ENCODE measurements at regions not wholly inside any gene's neighbourhood (a gene's known extent, or its start where the extent isn't known, plus 50 kb on each side); places are given as distances from the start of the nearest gene placed in this dataset.
"Not testable (repeated sequence)": the region's sequence is repeated elsewhere in the genome, so short reads cannot be mapped to it uniquely, and the experiment has no call there.

GRCh38 chr16:25544294-25544693, 147.5 kb upstream of the HS3ST4 start:
- no peaks in the 10 kb centered on the region for H3K4me1 ChIP-seq (ENCODE audit: control insufficient read depth, low read length)
- no peaks in the 10 kb centered on the region for H4K20me1 ChIP-seq (ENCODE audit: control insufficient read depth, insufficient read depth, low read depth, low read length)
- H3K4me3 ChIP-seq (ENCODE audit: low read length) = no peak overlapping the region
- H3K9me3 ChIP-seq (ENCODE audit: control insufficient read depth, insufficient read depth, low read length) = no peaks in the 10 kb centered on the region
- no peaks in the 10 kb centered on the region for H3K27me3 ChIP-seq (ENCODE audit: control insufficient read depth, low read length)
- H3K9me2 ChIP-seq (replicated peaks; ENCODE audit: control insufficient read depth, low read length) = no peaks in the 10 kb centered on the region
- no peaks in the 10 kb centered on the region for H3K36me3 ChIP-seq (ENCODE audit: control insufficient read depth, low read length)
- no peak overlapping the region for H3K4me2 ChIP-seq (ENCODE audit: low read length)
- no peak overlapping the region for H3K27ac ChIP-seq (ENCODE audit: low read depth, low read length)
- TF ChIP-seq EZH2phosphoT487 (IDR thresholded peaks at IDR 0.05; ENCODE audit: borderline replicate concordance, low read length) = no peak
- TF ChIP-seq CTCF (IDR thresholded peaks at IDR 0.05; ENCODE audit: low read depth, low read length, poor library complexity, severe bottlenecking) = no peak
- H3F3A ChIP-seq (ENCODE audit: control insufficient read depth, insufficient read depth) = no peaks in the 10 kb centered on the region
- H3K79me2 ChIP-seq (ENCODE audit: control insufficient read depth, low read length) = no peaks in the 10 kb centered on the region

GRCh38 chr16:25542306-25542705, 149.5 kb upstream of the HS3ST4 start:
- no peaks in the 10 kb centered on the region for H3K9me3 ChIP-seq (ENCODE audit: control insufficient read depth, insufficient read depth, low read length)
- no peaks in the 10 kb centered on the region for H4K20me1 ChIP-seq (ENCODE audit: control insufficient read depth, insufficient read depth, low read depth, low read length)
- H3K4me1 ChIP-seq (ENCODE audit: control insufficient read depth, low read length) = no peaks in the 10 kb centered on the region
- no peak overlapping the region for H3K27ac ChIP-seq (ENCODE audit: low read depth, low read length)
- no peaks in the 10 kb centered on the region for H3K36me3 ChIP-seq (ENCODE audit: control insufficient read depth, low read length)
- TF ChIP-seq EZH2phosphoT487 (IDR thresholded peaks at IDR 0.05; ENCODE audit: borderline replicate concordance, low read length) = no peak
- TF ChIP-seq CTCF (IDR thresholded peaks at IDR 0.05; ENCODE audit: low read depth, low read length, poor library complexity, severe bottlenecking) = no peak
- no peaks in the 10 kb centered on the region for H3K79me2 ChIP-seq (ENCODE audit: control insufficient read depth, low read length)
- no peaks in the 10 kb centered on the region for H3F3A ChIP-seq (ENCODE audit: control insufficient read depth, insufficient read depth)
- H3K9me2 ChIP-seq (replicated peaks; ENCODE audit: control insufficient read depth, low read length) = no peaks in the 10 kb centered on the region
- no peaks in the 10 kb centered on the region for H3K27me3 ChIP-seq (ENCODE audit: control insufficient read depth, low read length)
- H3K4me2 ChIP-seq (ENCODE audit: low read length) = no peak overlapping the region
- no peak overlapping the region for H3K4me3 ChIP-seq (ENCODE audit: low read length)

- H3K9me3 ChIP-seq (ENCODE audit: control insufficient read depth, insufficient read depth, low read length); H4K20me1 ChIP-seq (ENCODE audit: control insufficient read depth, insufficient read depth, low read depth, low read length); H3K27me3 ChIP-seq (ENCODE audit: control insufficient read depth, low read length); H3K79me2 ChIP-seq (ENCODE audit: control insufficient read depth, low read length); H3K9me2 ChIP-seq (replicated peaks; ENCODE audit: control insufficient read depth, low read length); H3K4me3 ChIP-seq (ENCODE audit: low read length); H3F3A ChIP-seq (ENCODE audit: control insufficient read depth, insufficient read depth); H3K27ac ChIP-seq (ENCODE audit: low read depth, low read length); H3K36me3 ChIP-seq (ENCODE audit: control insufficient read depth, low read length); H3K4me2 ChIP-seq (ENCODE audit: low read length); H3K4me1 ChIP-seq (ENCODE audit: control insufficient read depth, low read length): not testable (repeated sequence)
Observed at GRCh38 chr16:25539767-25540166, 152.0 kb upstream of the HS3ST4 start.

GRCh38 chr16:25523183-25523582, 168.6 kb upstream of the HS3ST4 start:
- Histone ChIP-seq H3K27me3 (ENCODE audit: control insufficient read depth, low read length) (no peaks in the 10 kb centered on the region), H3F3A (ENCODE audit: control insufficient read depth, insufficient read depth) (no peaks in the 10 kb centered on the region), H4K20me1 (ENCODE audit: control insufficient read depth, insufficient read depth, low read depth, low read length) (no peaks in the 10 kb centered on the region), H3K4me3 (ENCODE audit: low read length) (no peak overlapping the region), H3K9me2 (replicated peaks; ENCODE audit: control insufficient read depth, low read length) (no peaks in the 10 kb centered on the region), H3K27ac (ENCODE audit: low read depth, low read length) (no peak overlapping the region), H3K9me3 (ENCODE audit: control insufficient read depth, insufficient read depth, low read length) (no peaks in the 10 kb centered on the region), H3K36me3 (ENCODE audit: control insufficient read depth, low read length) (no peaks in the 10 kb centered on the region), H3K79me2 (ENCODE audit: control insufficient read depth, low read length) (no peaks in the 10 kb centered on the region), H3K4me2 (ENCODE audit: low read length) (no peak overlapping the region), H3K4me1 (ENCODE audit: control insufficient read depth, low read length) (no peaks in the 10 kb centered on the region)
- TF ChIP-seq EZH2phosphoT487 (IDR thresholded peaks at IDR 0.05; ENCODE audit: borderline replicate concordance, low read length) (no peak), CTCF (IDR thresholded peaks at IDR 0.05; ENCODE audit: low read depth, low read length, poor library complexity, severe bottlenecking) (no peak)

All from DOHH2 (cell line).